K562 (cell line): ENCODE measurements at regions not wholly inside any gene's neighbourhood (a gene's known extent, or its start where the extent isn't known, plus 50 kb on each side); places are given as distances from the start of the nearest gene placed in this dataset.

Source experiments
- ATAC-seq: fragments of 200-7000 bp; cut with Tn5 transposase; 3 replicates; pipeline ENCODE4 v1.9.1; 2020; ENCODE audit warnings: moderate library complexity
- BruUV-seq: library from RNA; stranded (reverse); fragments of 400-500 nt; replicated peaks from 2 replicates; lab custom pipeline; 2021; lab: Mats Ljungman, UMichigan
- CTCF ChIA-PET: fragments of 300-600 bp; formaldehyde crosslinking; extraction: SDS; loops from one replicate; lab custom pipeline; 2021; ENCODE audit warnings: low intra/inter-chr PET ratio; lab: Yijun Ruan, JAX
- POLR2A ChIA-PET: fragments of 300-600, 350-650 bp; sonication (Branson Sonifier 250); formaldehyde crosslinking; extraction: SDS; loops from one replicate; lab custom pipeline; 2021; ENCODE audit warnings: antibody characterized with exemption, inconsistent platforms; lab: Yijun Ruan, JAX
- DNase-seq, 4 experiments: peaks; one replicate each; pipeline versions ENCODE4 v3.0.0 to v3.0.0-alpha.2; 2011 to 2018; ENCODE audit warnings: low spot score in 3 of 4, mixed read lengths in 3 of 4; ENCODE audit errors: extremely low read depth in 1 of 4
- FAIRE-seq: peaks from 2 replicates; lab custom pipeline; 2011; peaks lifted over from hg19 to GRCh38; lab: Jason Lieb, UNC
- H2AFZ ChIP-seq: 2 replicates; pipeline ENCODE4 v1.6.0; 2011; ENCODE audit warnings: low read depth, low read length, control low read depth, inconsistent platforms
- H3K27ac ChIP-seq: fragments of 200-600 bp; 3 replicates; pipeline ENCODE4 v1.8.0; 2011; ENCODE audit warnings: low read depth, mild to moderate bottlenecking, control low read depth, inconsistent platforms, low read length, moderate library complexity, mixed read lengths; ENCODE audit errors: extremely low read depth
- H3K27me3 ChIP-seq, 2 experiments: fragments of 300-600 bp in 1 of 2; 2 replicates in 1 of 2; 3 replicates in 1 of 2; pipeline versions ENCODE4 v1.6.0 to v1.8.0; 2011; ENCODE audit warnings: inconsistent platforms in 2 of 2, low read length in 2 of 2, mild to moderate bottlenecking in 1 of 2, mixed read lengths in 1 of 2, moderate library complexity in 1 of 2; ENCODE audit not compliant: control insufficient read depth in 2 of 2, insufficient read depth in 2 of 2
- H3K36me3 ChIP-seq: fragments of 300-600 bp; 3 replicates; pipeline ENCODE4 v1.8.0; 2011; ENCODE audit warnings: mild to moderate bottlenecking, low read length, inconsistent platforms; ENCODE audit not compliant: control insufficient read depth, insufficient read depth
- H3K4me1 ChIP-seq, 2 experiments: fragments of 200-600 bp in 1 of 2; replicated peaks in 1 of 2; 2 replicates in 1 of 2; 3 replicates in 1 of 2; pipeline versions ENCODE4 v1.5.1 to v1.8.0; 2011; ENCODE audit warnings: inconsistent platforms in 2 of 2, low read length in 2 of 2, mild to moderate bottlenecking in 1 of 2, mixed read lengths in 1 of 2, moderate library complexity in 1 of 2; ENCODE audit not compliant: control insufficient read depth in 2 of 2, insufficient read depth in 2 of 2
- H3K4me2 ChIP-seq: 2 replicates; pipeline ENCODE4 v1.6.1; 2011; ENCODE audit warnings: low read length, control low read depth, inconsistent platforms, mixed read lengths; ENCODE audit not compliant: insufficient read depth
- H3K4me3 ChIP-seq: fragments of 200-600 bp; sonication (generic), shearing (Covaris generic); 2 replicates; pipeline ENCODE4 v1.5.1; 2016; ENCODE audit warnings: control low read depth, inconsistent platforms
- H3K79me2 ChIP-seq: fragments of 200-600 bp; 3 replicates; pipeline ENCODE4 v1.8.0; 2011; ENCODE audit warnings: low read length, inconsistent platforms; ENCODE audit not compliant: control insufficient read depth, insufficient read depth
- H3K9ac ChIP-seq, 2 experiments: 2 replicates each; pipeline versions ENCODE4 v1.6.0 to v1.6.1; 2011; ENCODE audit warnings: low read depth in 2 of 2, low read length in 2 of 2, control low read depth in 1 of 2, inconsistent platforms in 1 of 2, mild to moderate bottlenecking in 1 of 2, mixed read lengths in 1 of 2; ENCODE audit not compliant: insufficient read depth in 1 of 2
- H3K9me1 ChIP-seq: one replicate; pipeline ENCODE4 v1.6.0; 2011; ENCODE audit warnings: inconsistent platforms, mild to moderate bottlenecking, low read length, moderate library complexity; ENCODE audit not compliant: control insufficient read depth, insufficient read depth
- H3K9me3 ChIP-seq: replicated peaks from 2 replicates; pipeline ENCODE4 v1.5.1; 2011; ENCODE audit warnings: low read depth, low read length, inconsistent platforms; ENCODE audit not compliant: control insufficient read depth, insufficient read depth
- H4K20me1 ChIP-seq: replicated peaks from 2 replicates; pipeline ENCODE4 v1.6.1; 2011; ENCODE audit warnings: low read length, inconsistent platforms, mixed read lengths; ENCODE audit not compliant: control insufficient read depth, insufficient read depth
- CTBP1 ChIP-seq: fragments of 450-650 bp; IDR thresholded peaks from 2 replicates; pipeline ENCODE4 v1.6.1; 2016; ENCODE audit warnings: borderline replicate concordance
- EGR1 ChIP-seq: fragments of 450-650 bp; conservative IDR thresholded peaks from 2 replicates; pipeline ENCODE4 v1.6.1; 2017; ENCODE audit warnings: mild to moderate bottlenecking
- FOXK1 ChIP-seq: sonication (generic); formaldehyde crosslinking; IDR thresholded peaks from 2 replicates; pipeline ENCODE4 v1.8.0; 2022; ENCODE audit warnings: missing genetic modification reagents, mild to moderate bottlenecking, borderline replicate concordance
- KAT7 ChIP-seq: sonication (generic); formaldehyde crosslinking; IDR thresholded peaks from 2 replicates; pipeline ENCODE4 v1.8.0; 2022; ENCODE audit warnings: missing genetic modification reagents, mild to moderate bottlenecking, borderline replicate concordance
- KLF16 ChIP-seq: IDR thresholded peaks from 2 replicates; pipeline ENCODE4 v1.6.1; 2016; ENCODE audit warnings: antibody characterized with exemption
- NFXL1 ChIP-seq: fragments of 450-650 bp; formaldehyde crosslinking; IDR thresholded peaks from 2 replicates; pipeline ENCODE4 v1.4.0; 2021; ENCODE audit warnings: mild to moderate bottlenecking
- POLR2AphosphoS2 ChIP-seq: IDR thresholded peaks from 2 replicates; pipeline ENCODE4 v1.6.1; 2012; ENCODE audit warnings: low read length, improper control_type of control experiment
- PPARD ChIP-seq: fragments of 250-450 bp; sonication (Bioruptor Pico); IDR thresholded peaks from 2 replicates; pipeline ENCODE4 v1.8.0; 2022; ENCODE audit warnings: inconsistent platforms, mild to moderate bottlenecking, moderate library complexity
- SETDB1 ChIP-seq: IDR thresholded peaks from one replicate; pipeline ENCODE4 v1.6.1; 2012; ENCODE audit warnings: low read length, control low read depth, inconsistent platforms
- SMAD1 ChIP-seq: fragments of 150-350 bp; IDR thresholded peaks from 2 replicates; pipeline ENCODE4 v1.6.1; 2014; ENCODE audit warnings: low read length, low read depth; ENCODE audit not compliant: partially characterized antibody
- TOE1 ChIP-seq, 2 experiments: fragments of 450-650 bp in 1 of 2; sonication (generic) in 1 of 2; formaldehyde crosslinking in 1 of 2; IDR thresholded peaks; 2 replicates each; pipeline versions ENCODE4 v1.7.1 to v1.8.0; 2016 to 2022; ENCODE audit warnings: borderline replicate concordance in 2 of 2, mild to moderate bottlenecking in 2 of 2, antibody characterized with exemption in 1 of 2, inconsistent platforms in 1 of 2, low read depth in 1 of 2, missing genetic modification reagents in 1 of 2, moderate library complexity in 1 of 2
- U2AF2 ChIP-seq: fragments of 200-400 bp; formaldehyde crosslinking; optimal IDR thresholded peaks from 2 replicates; pipeline ENCODE3; 2017; ENCODE audit warnings: low read depth, mild to moderate bottlenecking, low read length
- ZNF146 ChIP-seq: IDR thresholded peaks from one replicate; pipeline ENCODE4 v1.6.1; 2018; ENCODE audit warnings: missing compliant biosample characterization; ENCODE audit not compliant: unreplicated experiment
- ZNF24 ChIP-seq: fragments of 450-650 bp; IDR thresholded peaks from 2 replicates; pipeline ENCODE4 v1.6.1; 2016
- ZNF75A ChIP-seq: fragments of 450-650 bp; formaldehyde crosslinking; IDR thresholded peaks from 2 replicates; pipeline ENCODE4 v1.4.0; 2020; ENCODE audit warnings: mild to moderate bottlenecking
- WGBS: fragments of 100-300 bp; shearing (Covaris generic); methylation state at CpG from one replicate; pipeline ENCODE4 v1.1.6; 2016; ENCODE audit warnings: low coverage, mixed read lengths; ENCODE audit not compliant: insufficient coverage; ENCODE audit errors: missing lambda C conversion rate; 5-methylcytosine and 5-hydroxymethylcytosine counted together
- in situ Hi-C: fragments of 300-500 bp; cut with MboI; formaldehyde crosslinking; loops from 4 replicates; pipeline ENCODE4 v1.15.0; 2018; ENCODE audit warnings: inconsistent platforms, mixed read lengths
- intact Hi-C: fragments of 100-400 bp; cut with micrococcal nuclease; formaldehyde crosslinking; loops from 2 replicates; pipeline ENCODE4 v1.14.2; 2022

DNA sequence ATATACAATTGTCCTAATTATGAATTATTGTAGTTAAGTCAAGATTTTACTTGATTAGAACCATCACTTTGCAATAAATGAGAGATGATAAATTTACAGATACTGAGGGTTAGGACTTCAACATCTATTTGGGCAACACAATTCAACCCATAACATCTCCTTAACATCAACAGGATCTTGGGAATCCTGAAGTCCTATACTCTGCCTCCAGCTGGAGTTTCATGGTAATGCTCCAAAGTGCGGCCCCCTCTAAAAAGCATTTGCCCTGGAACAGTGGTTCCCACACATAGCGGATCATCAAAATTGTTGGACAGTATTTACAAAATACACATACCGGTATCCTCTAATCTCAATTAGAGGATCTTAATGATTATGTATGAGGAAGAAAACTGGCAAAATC is 618.6 kb downstream of the CENPC start:
- Histone ChIP-seq H3K4me3 (no peak overlapping the region), H3K27ac (no peak overlapping the region), H3K36me3 (no peaks in the 10 kb centered on the region), H3K4me2 (no peak overlapping the region), H2AFZ (no peak overlapping the region), H3K9ac (no peak overlapping the region), H3K79me2 (no peaks in the 10 kb centered on the region), H3K9me3 (no peaks in the 10 kb centered on the region), H4K20me1 (no peaks in the 10 kb centered on the region), H3K9me1 (no peaks in the 10 kb centered on the region), H3K4me1 (no peaks in the 10 kb centered on the region), H3K27me3 (no peaks in the 10 kb centered on the region)
- no peak for TF ChIP-seq KLF16
- no peak for TF ChIP-seq ZNF75A (CRISPR knock-in tag)
- no peak for TF ChIP-seq POLR2AphosphoS2
- TF ChIP-seq TOE1 (IDR thresholded peaks at IDR 0.05; ENCODE audit: borderline replicate concordance): no peak
- TF ChIP-seq TOE1 (CRISPR knock-in tag; IDR thresholded peaks at IDR 0.05; ENCODE audit: borderline replicate concordance, low read depth): no peak
- TF ChIP-seq NFXL1: no peak
- no peak for TF ChIP-seq ZNF24
- TF ChIP-seq U2AF2: no peak
- no peak for TF ChIP-seq EGR1
- no peak for TF ChIP-seq PPARD (CRISPR knock-in tag)
- no peak for TF ChIP-seq KAT7 (CRISPR knock-in tag)
- TF ChIP-seq FOXK1: no peak
- no peak for TF ChIP-seq SETDB1
- no peak for TF ChIP-seq ZNF146
- no peak for TF ChIP-seq CTBP1
- no peak for TF ChIP-seq SMAD1
- ATAC-seq (no peak), DNase-seq (no peak), FAIRE-seq (no peak)
- intact Hi-C loops: no loop called here
- in situ Hi-C loops: no loop called here
- WGBS: 2% methylated on average over 3 of the region's 3 CpGs
- POLR2A ChIA-PET: no interaction called here
- CTCF ChIA-PET: no interaction called here
- no TSS peak for BruUV-seq
